ENCODE measurements at regions not wholly inside any gene's neighbourhood (a gene's known extent, or its start where the extent isn't known, plus 50 kb on each side); places are given as distances from the start of the nearest gene placed in this dataset.

- intact Hi-C loops (cut with micrococcal nuclease) = no loop called here
- H3K4me1 Mint-ChIP-seq = no peaks in the 10 kb centered on the region
- H3K36me3 Mint-ChIP-seq (ENCODE audit: low read depth) = no peaks in the 10 kb centered on the region
- H3K27me3 Mint-ChIP-seq = no peaks in the 10 kb centered on the region
- no peak overlapping the region for H3K27ac Mint-ChIP-seq
- no peak overlapping the region for H3K4me3 Mint-ChIP-seq
- DNase-seq = no peak
- no peaks in the 10 kb centered on the region for H3K9me3 Mint-ChIP-seq
These were observed 409.9 kb upstream of the SHH start for GRCh38 chr7:156222151-156222550.

- no peaks in the 10 kb centered on the region for H3K27me3 Mint-ChIP-seq
- no peak for DNase-seq
- H3K36me3 Mint-ChIP-seq (ENCODE audit: low read depth) = no peaks in the 10 kb centered on the region
- H3K4me1 Mint-ChIP-seq = no peaks in the 10 kb centered on the region
- no peak overlapping the region for H3K27ac Mint-ChIP-seq
- H3K9me3 Mint-ChIP-seq = no peaks in the 10 kb centered on the region
- intact Hi-C loops (cut with micrococcal nuclease) = no loop called here
- no peak overlapping the region for H3K4me3 Mint-ChIP-seq
These were observed 408.4 kb upstream of the SHH start for GRCh38 chr7:156220701-156221100.

DNA sequence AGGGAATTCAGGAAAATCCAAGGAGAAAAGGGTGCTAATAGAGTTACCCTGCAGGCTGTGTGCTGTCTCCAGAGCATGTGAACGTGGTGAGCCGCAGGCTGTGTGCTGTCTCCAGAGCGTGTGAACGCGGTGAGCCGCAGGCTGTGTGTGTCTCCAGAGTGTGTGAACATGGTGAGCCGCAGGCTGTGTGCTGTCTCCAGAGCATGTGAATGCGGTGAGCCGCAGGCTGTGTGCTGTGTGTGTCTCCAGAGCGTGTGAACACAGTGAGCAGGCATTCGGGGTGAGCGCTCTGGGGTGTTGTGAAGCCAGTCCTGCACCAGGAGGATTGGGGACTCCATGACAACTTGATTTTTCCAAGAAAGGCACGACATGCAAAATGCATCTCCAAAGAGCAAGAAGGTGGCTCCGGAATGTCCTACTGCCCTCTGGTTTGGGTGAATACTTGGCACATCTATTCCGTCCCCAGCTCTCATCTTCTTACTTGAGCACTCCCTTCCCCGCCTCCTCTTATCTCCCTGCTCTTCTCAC, 407.9 kb upstream of the SHH start:
- intact Hi-C loops (cut with micrococcal nuclease) = no loop called here
- H3K4me1 Mint-ChIP-seq = no peaks in the 10 kb centered on the region
- H3K36me3 Mint-ChIP-seq (ENCODE audit: low read depth) = no peaks in the 10 kb centered on the region
- no peak overlapping the region for H3K4me3 Mint-ChIP-seq
- no peak overlapping the region for H3K27ac Mint-ChIP-seq
- H3K27me3 Mint-ChIP-seq = no peaks in the 10 kb centered on the region
- H3K9me3 Mint-ChIP-seq = no peaks in the 10 kb centered on the region
- no peak for DNase-seq

DNA sequence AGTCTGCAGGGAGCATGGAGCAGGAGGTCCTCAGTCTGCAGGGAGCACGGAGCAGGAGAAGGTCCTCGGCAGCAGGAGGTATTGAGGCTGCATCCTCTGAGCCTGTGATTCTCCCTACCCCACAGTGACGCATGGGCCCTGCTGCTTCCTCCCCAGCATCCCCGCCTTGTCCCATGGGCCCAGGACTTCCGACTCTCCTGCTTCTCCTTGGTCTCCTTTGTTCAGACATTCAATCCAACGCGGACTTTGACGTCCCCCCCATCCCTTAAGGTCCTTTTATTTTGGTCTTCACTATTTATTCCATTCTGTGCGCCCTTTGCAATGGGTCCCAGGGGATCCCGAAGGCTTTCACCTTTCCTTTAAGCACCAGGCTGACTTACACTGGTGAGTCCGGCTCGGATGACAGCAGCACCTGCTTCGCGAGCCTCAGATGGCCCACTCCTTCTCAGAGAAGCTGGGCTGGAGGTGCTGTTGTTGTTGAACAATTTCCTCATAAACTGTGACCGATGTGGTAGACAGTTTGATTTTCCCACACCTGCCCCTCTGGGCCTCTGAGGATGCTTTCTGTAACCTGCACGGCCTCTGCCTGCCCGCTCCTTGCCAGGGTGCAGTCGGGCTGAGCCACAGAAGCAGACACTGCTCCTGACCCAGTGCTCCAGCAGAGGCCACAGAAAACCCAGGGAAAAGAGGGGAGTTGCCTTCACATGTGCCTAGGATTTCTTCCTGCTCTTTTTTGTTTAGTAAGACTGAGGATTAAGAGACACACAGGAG, 407.2 kb upstream of the SHH start:
- Mint-ChIP-seq H3K36me3 (ENCODE audit: low read depth) (no peaks in the 10 kb centered on the region), H3K27me3 (no peaks in the 10 kb centered on the region), H3K4me1 (no peaks in the 10 kb centered on the region), H3K9me3 (no peaks in the 10 kb centered on the region), H3K4me3 (no peak overlapping the region), H3K27ac (no peak overlapping the region)
- no peak for DNase-seq
- intact Hi-C loops (cut with micrococcal nuclease) = no loop called here

- Mint-ChIP-seq H3K36me3 (ENCODE audit: low read depth) (no peaks in the 10 kb centered on the region), H3K27ac (no peak overlapping the region), H3K27me3 (no peaks in the 10 kb centered on the region), H3K9me3 (no peaks in the 10 kb centered on the region), H3K4me3 (no peak overlapping the region), H3K4me1 (no peaks in the 10 kb centered on the region)
- no peak for DNase-seq
- intact Hi-C loops (cut with micrococcal nuclease) = no loop called here
These were observed 406.5 kb upstream of the SHH start for GRCh38 chr7:156218544-156219306.

DNA sequence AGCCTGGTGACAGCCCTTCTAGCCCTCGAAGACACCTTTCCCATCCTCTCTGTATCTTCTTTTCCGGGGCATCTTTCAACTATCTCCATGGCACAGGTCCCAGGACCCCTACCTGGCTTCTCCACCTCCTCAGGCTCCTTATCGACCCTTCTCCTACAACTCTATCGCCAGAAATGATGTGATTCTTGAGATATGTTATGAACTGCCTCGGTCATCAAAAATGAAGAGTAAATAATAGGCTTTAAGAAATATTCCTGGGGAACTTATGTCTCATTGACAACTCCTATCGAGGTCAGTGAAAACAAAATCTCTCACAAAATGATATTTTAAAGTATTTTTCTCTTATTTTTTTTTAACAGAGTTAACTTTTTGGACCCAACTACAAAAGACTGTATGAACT, 405.5 kb upstream of the SHH start:
- no peaks in the 10 kb centered on the region for H3K4me1 Mint-ChIP-seq
- intact Hi-C loops (cut with micrococcal nuclease) = no loop called here
- H3K36me3 Mint-ChIP-seq (ENCODE audit: low read depth) = no peaks in the 10 kb centered on the region
- H3K9me3 Mint-ChIP-seq = no peaks in the 10 kb centered on the region
- DNase-seq = no peak
- no peak overlapping the region for H3K27ac Mint-ChIP-seq
- no peaks in the 10 kb centered on the region for H3K27me3 Mint-ChIP-seq
- H3K4me3 Mint-ChIP-seq = no peak overlapping the region

GRCh38 chr7:156209087-156209486, 396.8 kb upstream of the SHH start:
- H3K36me3 Mint-ChIP-seq (ENCODE audit: low read depth) = no peaks in the 10 kb centered on the region
- no peaks in the 10 kb centered on the region for H3K4me1 Mint-ChIP-seq
- no peak for DNase-seq
- no peak overlapping the region for H3K4me3 Mint-ChIP-seq
- H3K27me3 Mint-ChIP-seq = no peaks in the 10 kb centered on the region
- intact Hi-C loops (cut with micrococcal nuclease) = no loop called here
- no peak overlapping the region for H3K27ac Mint-ChIP-seq
- no peaks in the 10 kb centered on the region for H3K9me3 Mint-ChIP-seq

DNA sequence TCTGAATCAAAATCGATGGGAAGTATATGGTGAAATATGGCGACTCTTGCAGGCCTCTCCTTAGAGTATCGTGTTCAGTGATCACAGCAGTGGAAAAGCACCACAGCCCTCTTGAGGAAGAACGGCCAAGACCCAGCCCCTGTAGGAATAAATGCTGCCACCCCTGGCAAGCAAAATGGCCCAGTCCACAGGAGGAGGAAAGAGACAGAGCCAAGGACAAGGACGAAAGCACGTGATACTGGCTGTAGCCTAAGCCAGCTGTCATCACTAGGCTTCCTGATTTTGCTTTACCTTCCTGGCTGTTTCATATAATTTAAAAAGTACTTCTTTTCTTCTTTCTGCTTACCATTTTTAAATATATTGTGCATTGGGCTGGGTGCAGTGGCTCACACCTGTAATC, 395.0 kb upstream of the SHH start:
- no peaks in the 10 kb centered on the region for H3K9me3 Mint-ChIP-seq
- no peaks in the 10 kb centered on the region for H3K36me3 Mint-ChIP-seq (ENCODE audit: low read depth)
- intact Hi-C loops (cut with micrococcal nuclease) = no loop called here
- H3K4me1 Mint-ChIP-seq = no peaks in the 10 kb centered on the region
- H3K27me3 Mint-ChIP-seq = no peaks in the 10 kb centered on the region
- H3K4me3 Mint-ChIP-seq = no peak overlapping the region
- DNase-seq = no peak
- no peak overlapping the region for H3K27ac Mint-ChIP-seq

- Mint-ChIP-seq H3K27me3 (no peaks in the 10 kb centered on the region), H3K36me3 (ENCODE audit: low read depth) (no peaks in the 10 kb centered on the region), H3K4me3 (no peak overlapping the region), H3K4me1 (no peaks in the 10 kb centered on the region), H3K9me3 (no peaks in the 10 kb centered on the region), H3K27ac (no peak overlapping the region)
- DNase-seq = no peak
- intact Hi-C loops (cut with micrococcal nuclease) = no loop called here
These were observed 393.9 kb upstream of the SHH start for GRCh38 chr7:156206174-156206573.

DNA sequence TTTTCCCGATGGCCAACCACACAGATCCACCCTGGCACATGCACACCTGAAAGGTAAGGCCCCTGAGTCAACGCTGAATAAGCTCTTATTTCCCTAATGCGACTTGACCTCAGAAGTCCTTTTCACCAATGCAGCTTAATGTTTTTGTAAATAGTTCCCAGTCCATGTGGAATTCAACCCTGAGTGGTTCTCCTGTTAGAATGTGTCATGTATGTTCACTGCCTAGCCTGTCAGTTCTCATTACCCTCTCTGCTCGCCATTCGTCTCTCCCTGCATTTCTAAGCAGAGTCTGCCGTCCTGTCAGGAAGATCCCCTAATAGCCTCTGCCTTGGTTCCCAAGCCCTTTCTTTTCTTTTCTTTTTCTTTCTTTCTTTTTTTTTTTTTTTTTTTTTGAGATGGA, 392.6 kb upstream of the SHH start:
- no peaks in the 10 kb centered on the region for H3K27me3 Mint-ChIP-seq
- H3K9me3 Mint-ChIP-seq = no peaks in the 10 kb centered on the region
- H3K36me3 Mint-ChIP-seq (ENCODE audit: low read depth) = no peaks in the 10 kb centered on the region
- H3K4me3 Mint-ChIP-seq = no peak overlapping the region
- intact Hi-C loops (cut with micrococcal nuclease) = no loop called here
- no peak overlapping the region for H3K27ac Mint-ChIP-seq
- no peaks in the 10 kb centered on the region for H3K4me1 Mint-ChIP-seq
- DNase-seq = no peak

- no peak overlapping the region for H3K27ac Mint-ChIP-seq
- no peaks in the 10 kb centered on the region for H3K9me3 Mint-ChIP-seq
- intact Hi-C loops (cut with micrococcal nuclease) = no loop called here
- no peak overlapping the region for H3K4me3 Mint-ChIP-seq
- H3K4me1 Mint-ChIP-seq = no peaks in the 10 kb centered on the region
- no peaks in the 10 kb centered on the region for H3K36me3 Mint-ChIP-seq (ENCODE audit: low read depth)
- no peak for DNase-seq
- H3K27me3 Mint-ChIP-seq = no peaks in the 10 kb centered on the region
These were observed 391.7 kb upstream of the SHH start for GRCh38 chr7:156203923-156204322.

GRCh38 chr7:156198277-156198676, 386.0 kb upstream of the SHH start:
- Mint-ChIP-seq H3K4me3 (no peak overlapping the region), H3K27ac (no peak overlapping the region), H3K36me3 (ENCODE audit: low read depth) (no peaks in the 10 kb centered on the region), H3K27me3 (peaks cover 2% of the 10 kb centered on the region), H3K4me1 (no peaks in the 10 kb centered on the region), H3K9me3 (no peaks in the 10 kb centered on the region)
- no peak for DNase-seq
- intact Hi-C loops (cut with micrococcal nuclease) = no loop called here

- no peaks in the 10 kb centered on the region for H3K9me3 Mint-ChIP-seq
- no peak overlapping the region for H3K4me3 Mint-ChIP-seq
- intact Hi-C loops (cut with micrococcal nuclease) = no loop called here
- H3K27ac Mint-ChIP-seq = no peak overlapping the region
- no peaks in the 10 kb centered on the region for H3K36me3 Mint-ChIP-seq (ENCODE audit: low read depth)
- peaks cover 2% of the 10 kb centered on the region for H3K27me3 Mint-ChIP-seq
- no peaks in the 10 kb centered on the region for H3K4me1 Mint-ChIP-seq
- DNase-seq = no peak
These were observed 384.4 kb upstream of the SHH start for GRCh38 chr7:156196649-156197048.

GRCh38 chr7:156195276-156195675, 383.0 kb upstream of the SHH start:
- H3K36me3 Mint-ChIP-seq (ENCODE audit: low read depth) = no peaks in the 10 kb centered on the region
- no peak for DNase-seq

More at GRCh38 chr7:156195276-156195675, 383.0 kb upstream of the SHH start:
- Mint-ChIP-seq H3K4me1 (no peaks in the 10 kb centered on the region), H3K9me3 (no peaks in the 10 kb centered on the region), H3K27me3 (peaks cover 2% of the 10 kb centered on the region), H3K4me3 (no peak overlapping the region), H3K27ac (no peak overlapping the region)
- intact Hi-C loops (cut with micrococcal nuclease) = no loop called here
